ENCODE measurements at regions not wholly inside any gene's neighbourhood (a gene's known extent, or its start where the extent isn't known, plus 50 kb on each side); places are given as distances from the start of the nearest gene placed in this dataset.

- DNase-seq (ENCODE audit: low read depth in 2 of 2): no peak
These were observed 84.6 kb downstream of the MYEOV start for GRCh38 chr11:69378303-69379141.

DNA sequence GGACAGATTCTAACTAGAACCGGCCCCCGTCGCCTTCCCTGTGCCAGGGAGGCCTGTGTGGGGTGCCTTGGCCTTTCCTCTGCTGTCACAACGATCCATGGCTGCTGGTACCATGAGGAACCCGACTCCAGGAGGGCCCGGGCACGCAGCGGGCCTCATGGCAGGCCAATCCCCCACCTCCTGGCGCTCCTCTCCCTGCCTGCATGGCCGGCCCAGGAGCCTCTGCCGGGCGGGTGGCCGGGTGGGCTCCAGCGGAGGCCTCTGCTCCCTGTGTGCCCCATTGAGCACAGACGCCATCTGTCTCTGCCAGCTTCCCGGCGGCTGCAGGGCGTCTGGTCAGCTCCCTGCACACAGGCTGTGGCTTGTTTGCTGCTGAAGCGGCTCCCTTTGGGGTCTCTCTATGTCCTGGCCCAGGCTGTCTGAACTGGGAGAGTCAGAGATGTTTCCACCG, 86.5 kb downstream of the MYEOV start:
- no peak for DNase-seq (ENCODE audit: low read depth in 2 of 2)

DNA sequence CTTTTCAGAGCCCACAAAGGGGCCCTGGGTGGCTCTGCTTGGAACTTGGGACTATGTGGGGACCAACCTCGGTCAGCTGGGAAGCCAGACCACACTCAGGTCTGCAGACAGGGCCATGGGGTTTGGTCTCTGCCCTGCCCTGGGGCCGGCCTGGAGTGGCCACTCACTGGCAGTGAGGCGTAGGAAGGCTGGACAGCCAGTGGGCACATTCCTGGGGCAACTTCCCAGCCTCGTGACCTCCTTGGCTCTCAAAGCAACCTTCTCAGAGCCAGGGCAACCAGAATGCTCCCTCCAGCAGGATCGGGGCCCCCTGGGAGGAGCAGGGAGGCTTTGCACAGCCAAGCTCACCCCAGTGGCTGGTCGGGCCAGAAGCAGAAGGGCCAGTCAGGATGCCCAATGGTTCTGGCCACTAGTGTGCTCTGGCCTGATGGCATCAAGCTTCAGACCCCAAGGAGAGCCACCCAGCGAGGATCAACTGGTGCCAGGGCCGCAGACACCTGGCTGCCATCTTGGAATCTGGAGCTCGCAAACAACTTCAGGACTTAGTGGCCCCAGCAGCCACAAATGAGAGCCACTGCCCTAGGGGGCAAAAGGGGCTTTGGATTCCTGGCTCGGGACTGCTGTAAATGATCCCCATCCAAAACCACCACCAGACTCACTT, 87.1 kb downstream of the MYEOV start:
- no peak for DNase-seq (ENCODE audit: low read depth in 2 of 2)

- no peak for DNase-seq (ENCODE audit: low read depth in 2 of 2)
These were observed 87.8 kb downstream of the MYEOV start for GRCh38 chr11:69381681-69382130.

- no peak for DNase-seq (ENCODE audit: low read depth in 2 of 2)
These were observed 88.5 kb downstream of the MYEOV start for GRCh38 chr11:69382131-69383128.

DNA sequence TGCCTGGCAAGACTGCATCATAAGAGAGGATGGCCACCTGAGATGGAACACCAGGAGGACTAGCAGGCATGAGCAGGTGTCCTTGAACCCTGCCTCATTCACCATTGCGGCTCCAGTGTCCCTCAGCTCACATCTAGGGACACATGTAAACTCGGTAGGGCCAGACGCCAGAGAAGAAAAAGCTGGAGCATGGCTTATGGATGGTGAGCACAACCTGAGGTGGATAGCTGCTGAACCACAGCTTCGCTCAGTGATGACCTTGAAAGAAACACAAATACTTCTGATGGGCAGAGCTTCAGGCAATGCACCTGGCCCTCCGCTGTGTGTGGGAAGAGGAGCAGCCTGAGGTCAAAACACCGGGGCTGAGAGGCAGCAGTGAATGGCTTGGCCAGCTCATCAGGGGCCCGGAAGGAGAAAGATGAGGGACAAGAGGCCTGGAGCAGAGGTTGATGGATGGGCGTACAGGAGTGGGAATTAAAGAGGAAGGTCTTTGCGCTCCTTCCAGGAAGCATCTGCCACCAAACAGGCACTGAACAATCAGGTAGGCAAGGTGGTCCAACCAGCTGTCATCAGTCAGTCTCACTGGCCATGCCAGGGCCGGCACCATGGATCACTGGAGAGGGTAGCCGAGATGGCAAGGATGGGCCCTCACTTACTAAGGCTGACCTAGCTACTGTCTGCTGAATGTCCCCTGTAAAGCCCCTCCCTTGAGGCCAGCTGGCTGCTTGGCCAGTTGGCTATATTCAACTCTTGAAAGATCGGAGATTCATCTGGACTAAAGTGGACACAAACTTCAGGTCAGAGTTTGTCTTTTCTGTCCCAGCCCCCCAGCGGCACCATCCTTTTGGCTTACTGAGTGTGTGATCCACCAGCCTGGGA, 89.7 kb downstream of the MYEOV start:
- no peak for DNase-seq (ENCODE audit: low read depth in 2 of 2)

GRCh38 chr11:69384251-69385143, 90.5 kb downstream of the MYEOV start:
- no peak for DNase-seq (ENCODE audit: low read depth in 2 of 2)

- no peak for DNase-seq (ENCODE audit: low read depth in 2 of 2)
These were observed 91.3 kb downstream of the MYEOV start for GRCh38 chr11:69385144-69385820.

DNA sequence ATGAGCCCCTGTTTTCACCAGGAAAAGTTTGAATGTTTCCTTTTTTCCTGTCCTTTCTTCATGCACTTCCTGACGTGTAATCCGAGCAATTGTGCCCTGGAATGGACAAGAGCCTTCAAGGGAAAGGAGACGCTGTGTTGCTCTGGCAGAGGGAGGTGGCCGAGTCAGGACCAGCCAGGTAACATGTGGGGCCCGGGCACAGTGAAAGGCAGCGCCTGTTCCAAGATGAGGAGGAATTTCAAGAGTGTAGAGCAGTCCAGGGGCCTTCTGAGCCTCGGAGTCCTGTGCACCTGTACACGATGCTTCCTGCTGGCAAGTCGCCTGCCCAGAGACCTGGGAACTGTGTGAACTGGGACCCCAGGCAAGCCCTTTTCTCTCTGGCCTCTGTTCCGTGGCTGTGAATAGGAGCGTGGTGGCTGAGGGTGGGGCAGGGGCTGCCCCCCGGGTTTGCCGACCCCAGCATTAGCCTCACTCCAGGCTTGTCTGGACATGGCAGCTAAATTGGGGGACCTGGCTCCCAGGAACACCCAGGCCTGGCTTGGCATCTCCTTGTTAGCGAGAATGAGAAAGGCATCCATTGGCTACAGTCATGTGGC, 92.0 kb downstream of the MYEOV start:
- DNase-seq (ENCODE audit: low read depth in 2 of 2): no peak

DNA sequence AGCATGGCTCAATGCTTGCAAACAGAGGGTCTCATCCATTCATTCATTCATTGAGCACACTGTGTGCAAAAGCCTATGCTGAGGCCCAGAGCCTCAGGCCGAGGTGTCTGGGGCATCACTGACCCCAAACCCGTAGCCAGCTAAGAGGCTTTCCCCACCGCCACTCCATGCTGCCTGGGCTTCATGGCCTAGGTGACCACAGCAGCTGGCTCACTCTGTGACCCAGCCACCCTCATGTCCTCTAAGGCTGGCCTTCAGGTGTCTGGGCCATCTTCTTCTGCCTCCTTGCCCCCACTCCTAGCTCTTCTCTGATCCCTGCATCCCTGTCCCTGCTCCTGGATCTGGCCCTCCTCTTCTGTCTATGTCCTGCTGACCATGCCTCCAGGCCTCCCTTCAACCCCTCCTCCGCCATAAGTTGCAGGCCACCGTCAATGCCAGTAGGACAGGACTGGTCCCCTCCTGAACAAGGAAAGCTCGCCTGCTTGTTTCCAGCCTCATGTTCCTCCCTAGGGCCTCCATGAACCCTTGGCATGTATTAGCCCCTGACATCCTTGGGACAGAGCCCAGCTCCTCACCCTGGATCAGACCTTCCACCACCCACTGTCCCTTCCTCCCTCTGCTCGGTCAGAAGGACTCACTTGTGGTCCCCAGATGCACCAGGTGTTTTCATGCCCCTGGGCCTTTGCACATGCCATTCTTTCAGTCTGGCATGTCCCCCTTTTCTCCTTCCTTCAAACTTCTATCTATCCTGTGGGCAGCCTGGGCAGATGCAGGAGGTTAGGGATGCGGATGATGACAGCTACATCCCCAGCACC, 92.8 kb downstream of the MYEOV start:
- no peak for DNase-seq (ENCODE audit: low read depth in 2 of 2)

DNA sequence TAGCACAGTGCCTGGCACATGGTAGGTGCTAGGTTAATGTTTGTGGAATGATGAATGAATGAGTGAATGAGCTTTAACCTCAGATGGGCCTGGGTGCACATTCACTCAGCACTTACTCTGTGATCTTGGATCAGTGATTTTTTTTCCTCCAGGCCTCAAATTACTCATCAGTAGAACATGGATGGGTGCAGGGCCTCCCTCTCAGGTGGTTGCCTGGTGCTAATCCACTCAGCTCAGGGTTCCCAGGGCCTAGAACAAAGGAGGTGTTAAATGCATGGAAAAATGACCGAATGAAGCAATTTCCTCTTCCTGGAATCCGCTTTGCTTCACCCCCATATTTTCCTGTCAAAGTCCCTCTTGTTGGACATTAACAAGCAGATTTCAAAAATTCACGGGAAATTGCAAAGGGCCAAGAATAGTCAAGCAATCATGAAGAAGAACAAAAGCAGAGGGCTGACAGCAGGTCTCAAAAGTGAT, 93.5 kb downstream of the MYEOV start:
- no peak for DNase-seq (ENCODE audit: low read depth in 2 of 2)

- DNase-seq (ENCODE audit: low read depth in 2 of 2): no peak
These were observed 93.3 kb upstream of the LINC01488 start for GRCh38 chr11:69388210-69388609.

GRCh38 chr11:69388661-69389060, 92.8 kb upstream of the LINC01488 start:
- DNase-seq (ENCODE audit: low read depth in 2 of 2): no peak

DNA sequence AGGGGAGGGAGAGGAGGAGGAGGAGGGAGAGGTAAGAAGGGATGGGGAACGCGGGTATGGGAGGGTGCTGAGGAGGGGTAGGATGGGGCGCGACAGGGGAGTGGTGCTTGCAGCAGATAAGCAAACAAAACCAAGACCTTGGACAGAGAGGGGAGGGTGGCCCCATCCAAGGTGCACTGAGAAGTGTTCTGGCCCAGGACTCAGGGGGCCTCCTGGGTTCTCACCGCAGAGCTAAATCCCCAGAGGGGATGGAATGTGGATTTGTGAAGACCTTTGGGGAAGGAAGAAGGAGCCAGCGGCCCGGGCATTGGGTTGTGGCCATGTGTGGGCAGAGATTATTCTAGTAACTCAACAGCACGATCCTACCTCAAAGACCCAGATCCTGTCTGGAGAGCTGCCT, 90.9 kb upstream of the LINC01488 start:
- DNase-seq (ENCODE audit: low read depth in 2 of 2): no peak

GRCh38 chr11:69391192-69392103, 90.0 kb upstream of the LINC01488 start:
- no peak for DNase-seq (ENCODE audit: low read depth in 2 of 2)

DNA sequence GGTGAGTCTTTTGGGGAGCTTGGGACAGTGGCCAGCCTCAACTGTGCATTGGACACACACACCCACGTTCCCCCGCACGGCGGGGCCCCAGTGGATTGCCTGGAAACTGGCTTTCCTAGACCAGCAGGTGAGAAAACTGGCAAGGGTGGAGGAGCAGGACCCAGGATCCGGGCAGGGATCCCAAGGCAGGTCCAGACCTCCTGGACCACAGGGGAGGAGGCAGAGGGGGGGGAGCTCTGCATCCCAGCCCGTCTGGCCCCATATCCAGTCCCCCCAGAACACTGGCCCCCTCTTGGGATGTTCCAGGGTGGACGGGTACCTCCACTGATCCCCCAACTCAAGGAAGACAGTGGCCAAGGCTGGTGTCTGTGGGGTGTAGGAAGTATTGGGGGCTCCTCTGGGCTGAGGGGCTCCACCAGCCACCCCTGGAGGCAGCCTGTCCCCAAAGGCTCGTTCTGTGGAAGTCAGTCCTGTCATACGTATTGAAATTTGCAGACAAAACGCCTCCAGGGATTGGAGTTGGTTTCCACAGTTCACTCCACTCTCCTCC, 89.3 kb upstream of the LINC01488 start:
- no peak for DNase-seq (ENCODE audit: low read depth in 2 of 2)

All from stimulated activated CD8-positive, alpha-beta memory T cell treated with anti-CD3 and anti-CD28 coated beads, Interleukin-15, amount 100 ng/mL, for 4 hours (primary cell).